K562 (cell line): ENCODE measurements at regions not wholly inside any gene's neighbourhood (a gene's known extent, or its start where the extent isn't known, plus 50 kb on each side); places are given as distances from the start of the nearest gene placed in this dataset.

Experiments
- ATAC-seq: fragments of 200-7000 bp; cut with Tn5 transposase; 3 replicates; pipeline ENCODE4 v1.9.1; 2020; ENCODE audit warnings: moderate library complexity
- BruUV-seq: library from RNA; stranded (reverse); fragments of 400-500 nt; replicated peaks from 2 replicates; lab custom pipeline; 2021; lab: Mats Ljungman, UMichigan
- CTCF ChIA-PET: fragments of 300-600 bp; formaldehyde crosslinking; extraction: SDS; loops from one replicate; lab custom pipeline; 2021; ENCODE audit warnings: low intra/inter-chr PET ratio; lab: Yijun Ruan, JAX
- POLR2A ChIA-PET: fragments of 300-600, 350-650 bp; sonication (Branson Sonifier 250); formaldehyde crosslinking; extraction: SDS; loops from one replicate; lab custom pipeline; 2021; ENCODE audit warnings: antibody characterized with exemption, inconsistent platforms; lab: Yijun Ruan, JAX
- DNase-seq, 4 experiments: peaks; one replicate each; pipeline versions ENCODE4 v3.0.0 to v3.0.0-alpha.2; 2011 to 2018; ENCODE audit warnings: low spot score in 3 of 4, mixed read lengths in 3 of 4; ENCODE audit errors: extremely low read depth in 1 of 4
- FAIRE-seq: peaks from 2 replicates; lab custom pipeline; 2011; peaks lifted over from hg19 to GRCh38; lab: Jason Lieb, UNC
- H2AFZ ChIP-seq: 2 replicates; pipeline ENCODE4 v1.6.0; 2011; ENCODE audit warnings: low read depth, low read length, control low read depth, inconsistent platforms
- H3K27ac ChIP-seq: fragments of 200-600 bp; 3 replicates; pipeline ENCODE4 v1.8.0; 2011; ENCODE audit warnings: low read depth, mild to moderate bottlenecking, control low read depth, inconsistent platforms, low read length, moderate library complexity, mixed read lengths; ENCODE audit errors: extremely low read depth
- H3K27me3 ChIP-seq, 2 experiments: fragments of 300-600 bp in 1 of 2; 2 replicates in 1 of 2; 3 replicates in 1 of 2; pipeline versions ENCODE4 v1.6.0 to v1.8.0; 2011; ENCODE audit warnings: inconsistent platforms in 2 of 2, low read length in 2 of 2, mild to moderate bottlenecking in 1 of 2, mixed read lengths in 1 of 2, moderate library complexity in 1 of 2; ENCODE audit not compliant: control insufficient read depth in 2 of 2, insufficient read depth in 2 of 2
- H3K36me3 ChIP-seq: fragments of 300-600 bp; 3 replicates; pipeline ENCODE4 v1.8.0; 2011; ENCODE audit warnings: mild to moderate bottlenecking, low read length, inconsistent platforms; ENCODE audit not compliant: control insufficient read depth, insufficient read depth
- H3K4me1 ChIP-seq, 2 experiments: fragments of 200-600 bp in 1 of 2; replicated peaks in 1 of 2; 2 replicates in 1 of 2; 3 replicates in 1 of 2; pipeline versions ENCODE4 v1.5.1 to v1.8.0; 2011; ENCODE audit warnings: inconsistent platforms in 2 of 2, low read length in 2 of 2, mild to moderate bottlenecking in 1 of 2, mixed read lengths in 1 of 2, moderate library complexity in 1 of 2; ENCODE audit not compliant: control insufficient read depth in 2 of 2, insufficient read depth in 2 of 2
- H3K4me2 ChIP-seq: 2 replicates; pipeline ENCODE4 v1.6.1; 2011; ENCODE audit warnings: low read length, control low read depth, inconsistent platforms, mixed read lengths; ENCODE audit not compliant: insufficient read depth
- H3K4me3 ChIP-seq: fragments of 200-600 bp; sonication (generic), shearing (Covaris generic); 2 replicates; pipeline ENCODE4 v1.5.1; 2016; ENCODE audit warnings: control low read depth, inconsistent platforms
- H3K79me2 ChIP-seq: fragments of 200-600 bp; 3 replicates; pipeline ENCODE4 v1.8.0; 2011; ENCODE audit warnings: low read length, inconsistent platforms; ENCODE audit not compliant: control insufficient read depth, insufficient read depth
- H3K9ac ChIP-seq, 2 experiments: 2 replicates each; pipeline versions ENCODE4 v1.6.0 to v1.6.1; 2011; ENCODE audit warnings: low read depth in 2 of 2, low read length in 2 of 2, control low read depth in 1 of 2, inconsistent platforms in 1 of 2, mild to moderate bottlenecking in 1 of 2, mixed read lengths in 1 of 2; ENCODE audit not compliant: insufficient read depth in 1 of 2
- H3K9me1 ChIP-seq: one replicate; pipeline ENCODE4 v1.6.0; 2011; ENCODE audit warnings: inconsistent platforms, mild to moderate bottlenecking, low read length, moderate library complexity; ENCODE audit not compliant: control insufficient read depth, insufficient read depth
- H3K9me3 ChIP-seq: replicated peaks from 2 replicates; pipeline ENCODE4 v1.5.1; 2011; ENCODE audit warnings: low read depth, low read length, inconsistent platforms; ENCODE audit not compliant: control insufficient read depth, insufficient read depth
- H4K20me1 ChIP-seq: replicated peaks from 2 replicates; pipeline ENCODE4 v1.6.1; 2011; ENCODE audit warnings: low read length, inconsistent platforms, mixed read lengths; ENCODE audit not compliant: control insufficient read depth, insufficient read depth
- FOXA3 ChIP-seq, 2 experiments: fragments of 450-650 bp in 1 of 2; sonication (generic) in 1 of 2; formaldehyde crosslinking; IDR thresholded peaks in 1 of 2; conservative IDR thresholded peaks in 1 of 2; 2 replicates each; pipeline versions ENCODE4 v1.4.0 to v1.8.0; 2020 to 2022; ENCODE audit warnings: mild to moderate bottlenecking in 2 of 2, missing genetic modification reagents in 1 of 2
- GATA2 ChIP-seq: sonication (generic); formaldehyde crosslinking; IDR thresholded peaks from 2 replicates; pipeline ENCODE4 v1.4.0; 2020; ENCODE audit warnings: mild to moderate bottlenecking, missing genetic modification reagents
- JUN ChIP-seq, 2 experiments: sonication (generic) in 1 of 2; formaldehyde crosslinking in 1 of 2; IDR thresholded peaks; 2 replicates each; pipeline versions ENCODE4 v1.6.1 to v1.8.0; 2012 to 2022; ENCODE audit warnings: borderline replicate concordance in 2 of 2, mild to moderate bottlenecking in 2 of 2, improper control_type of control experiment in 1 of 2, low read depth in 1 of 2, low read length in 1 of 2, missing genetic modification reagents in 1 of 2
- POLR3A ChIP-seq: IDR thresholded peaks from 2 replicates; pipeline ENCODE4 v1.6.1; 2011; ENCODE audit warnings: borderline replicate concordance, mild to moderate bottlenecking, moderate library complexity; ENCODE audit not compliant: insufficient read length, insufficient read depth; ENCODE audit errors: extremely low read depth
- RB1 ChIP-seq: fragments of 450-650 bp; IDR thresholded peaks from 2 replicates; pipeline ENCODE4 v1.6.1; 2017; ENCODE audit warnings: low read depth, mild to moderate bottlenecking
- SMARCA5 ChIP-seq: fragments of 450-650 bp; IDR thresholded peaks from 2 replicates; pipeline ENCODE4 v1.6.1; 2016
- SRF ChIP-seq, 2 experiments: fragments of 250-450, 450-650 bp in 1 of 2; sonication (Bioruptor Pico) in 1 of 2; sonication (generic) in 1 of 2; formaldehyde crosslinking; IDR thresholded peaks; 2 replicates each; pipeline versions ENCODE4 v1.5.0 to v1.5.1; 2020 to 2022; ENCODE audit warnings: mild to moderate bottlenecking in 1 of 2, missing genetic modification reagents in 1 of 2
- WGBS: fragments of 100-300 bp; shearing (Covaris generic); methylation state at CpG from one replicate; pipeline ENCODE4 v1.1.6; 2016; ENCODE audit warnings: low coverage, mixed read lengths; ENCODE audit not compliant: insufficient coverage; ENCODE audit errors: missing lambda C conversion rate; 5-methylcytosine and 5-hydroxymethylcytosine counted together
- in situ Hi-C: fragments of 300-500 bp; cut with MboI; formaldehyde crosslinking; loops from 4 replicates; pipeline ENCODE4 v1.15.0; 2018; ENCODE audit warnings: inconsistent platforms, mixed read lengths
- intact Hi-C: fragments of 100-400 bp; cut with micrococcal nuclease; formaldehyde crosslinking; loops from 2 replicates; pipeline ENCODE4 v1.14.2; 2022
- TF ChIP-seq, protein P1 (sequence below), 2 experiments: fragments of 150-350 bp in 1 of 2; IDR thresholded peaks; 2 replicates each; pipeline ENCODE4 v1.6.1; 2012 to 2016; ENCODE audit warnings: low read depth in 2 of 2, low read length in 2 of 2, mild to moderate bottlenecking in 1 of 2, moderate library complexity in 1 of 2

DNA sequence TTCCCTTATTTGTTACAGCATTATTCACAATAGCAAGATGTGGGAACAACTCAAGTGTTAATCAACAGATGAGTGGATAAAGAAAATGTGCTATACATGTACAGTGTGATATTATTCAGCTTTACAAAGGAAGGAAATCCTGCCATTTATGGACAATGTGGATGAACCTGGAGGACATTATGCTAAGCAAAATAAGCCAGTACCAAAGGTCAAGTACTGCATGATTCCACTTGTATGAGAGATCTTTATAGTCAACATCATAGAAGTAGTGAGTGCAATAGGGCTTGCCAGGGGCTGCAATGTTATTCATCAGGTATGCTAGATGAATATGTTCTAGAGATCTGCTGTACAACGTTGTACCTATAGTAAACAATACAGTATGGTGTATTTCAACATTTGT lies 138.5 kb upstream of the AGR3 start:
- Histone ChIP-seq H3K9ac (no peak overlapping the region), H4K20me1 (no peaks in the 10 kb centered on the region), H3K9me1 (no peaks in the 10 kb centered on the region), H3K27me3 (no peaks in the 10 kb centered on the region), H2AFZ (no peak overlapping the region), H3K79me2 (no peaks in the 10 kb centered on the region), H3K4me1 (no peaks in the 10 kb centered on the region), H3K9me3 (no peaks in the 10 kb centered on the region), H3K36me3 (no peaks in the 10 kb centered on the region), H3K4me3 (no peak overlapping the region), H3K4me2 (no peak overlapping the region), H3K27ac (no peak overlapping the region)
- CTCF ChIA-PET: no interaction called here
- FAIRE-seq (no peak), DNase-seq (no peak), ATAC-seq (no peak)
- no TSS peak for BruUV-seq
- WGBS: 5% methylated on average over 1 of the region's 1 CpG
- in situ Hi-C loops: no loop called here
- intact Hi-C loops: no loop called here
- TF ChIP-seq GATA2 (CRISPR knock-in tag): no peak
- TF ChIP-seq RB1: no peak
- TF ChIP-seq SRF (CRISPR knock-in tag; IDR thresholded peaks at IDR 0.05): no peak
- TF ChIP-seq JUN (IDR thresholded peaks at IDR 0.05; ENCODE audit: borderline replicate concordance, low read depth, low read length): no peak
- no peak for TF ChIP-seq JUN (CRISPR knock-in tag; IDR thresholded peaks at IDR 0.05; ENCODE audit: borderline replicate concordance)
- no peak for TF ChIP-seq POLR3A
- no peak for TF ChIP-seq SMARCA5
- POLR2A ChIA-PET: no interaction called here

DNA sequence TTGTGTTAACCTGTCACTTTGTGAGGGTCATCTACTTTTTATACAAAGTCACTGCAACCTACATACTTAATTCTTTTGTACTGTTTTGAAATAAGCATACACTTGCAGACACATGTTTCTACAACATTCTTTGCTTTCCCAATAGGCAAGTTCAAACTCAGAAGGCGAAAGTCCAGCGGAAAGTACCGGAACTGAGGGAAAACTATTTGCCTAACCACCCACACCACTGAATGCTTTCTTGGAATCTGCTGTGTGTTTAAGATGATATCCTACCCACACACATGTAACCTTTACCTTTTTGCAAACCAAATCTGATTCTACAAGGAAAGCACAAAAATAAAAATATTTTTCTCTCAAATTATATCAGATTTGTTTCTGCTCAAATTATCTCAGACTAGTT lies 139.4 kb upstream of the AGR3 start:
- H3K79me2 ChIP-seq: no peaks in the 10 kb centered on the region
- no peaks in the 10 kb centered on the region for H3K36me3 ChIP-seq
- H3K4me1 ChIP-seq: no peaks in the 10 kb centered on the region
- H3K9me1 ChIP-seq: no peaks in the 10 kb centered on the region
- POLR2A ChIA-PET: no interaction called here
- intact Hi-C loops (no loop called here), in situ Hi-C loops (no loop called here)
- H4K20me1 ChIP-seq: no peaks in the 10 kb centered on the region
- FAIRE-seq (peak; percentile 48), ATAC-seq (no peak), DNase-seq (peak in 1 of 4 experiments; percentile 6)
- H3K4me2 ChIP-seq: no peak overlapping the region
- TF ChIP-seq, protein P1, sequence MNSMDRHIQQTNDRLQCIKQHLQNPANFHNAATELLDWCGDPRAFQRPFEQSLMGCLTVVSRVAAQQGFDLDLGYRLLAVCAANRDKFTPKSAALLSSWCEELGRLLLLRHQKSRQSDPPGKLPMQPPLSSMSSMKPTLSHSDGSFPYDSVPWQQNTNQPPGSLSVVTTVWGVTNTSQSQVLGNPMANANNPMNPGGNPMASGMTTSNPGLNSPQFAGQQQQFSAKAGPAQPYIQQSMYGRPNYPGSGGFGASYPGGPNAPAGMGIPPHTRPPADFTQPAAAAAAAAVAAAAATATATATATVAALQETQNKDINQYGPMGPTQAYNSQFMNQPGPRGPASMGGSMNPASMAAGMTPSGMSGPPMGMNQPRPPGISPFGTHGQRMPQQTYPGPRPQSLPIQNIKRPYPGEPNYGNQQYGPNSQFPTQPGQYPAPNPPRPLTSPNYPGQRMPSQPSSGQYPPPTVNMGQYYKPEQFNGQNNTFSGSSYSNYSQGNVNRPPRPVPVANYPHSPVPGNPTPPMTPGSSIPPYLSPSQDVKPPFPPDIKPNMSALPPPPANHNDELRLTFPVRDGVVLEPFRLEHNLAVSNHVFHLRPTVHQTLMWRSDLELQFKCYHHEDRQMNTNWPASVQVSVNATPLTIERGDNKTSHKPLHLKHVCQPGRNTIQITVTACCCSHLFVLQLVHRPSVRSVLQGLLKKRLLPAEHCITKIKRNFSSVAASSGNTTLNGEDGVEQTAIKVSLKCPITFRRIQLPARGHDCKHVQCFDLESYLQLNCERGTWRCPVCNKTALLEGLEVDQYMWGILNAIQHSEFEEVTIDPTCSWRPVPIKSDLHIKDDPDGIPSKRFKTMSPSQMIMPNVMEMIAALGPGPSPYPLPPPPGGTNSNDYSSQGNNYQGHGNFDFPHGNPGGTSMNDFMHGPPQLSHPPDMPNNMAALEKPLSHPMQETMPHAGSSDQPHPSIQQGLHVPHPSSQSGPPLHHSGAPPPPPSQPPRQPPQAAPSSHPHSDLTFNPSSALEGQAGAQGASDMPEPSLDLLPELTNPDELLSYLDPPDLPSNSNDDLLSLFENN (IDR thresholded peaks at IDR 0.05; ENCODE audit: low read depth in 2 of 2, low read length in 2 of 2): no peak
- TF ChIP-seq FOXA3 (CRISPR knock-in tag; conservative IDR thresholded peaks at IDR 0.05 in 1 of 2, IDR thresholded peaks at IDR 0.05 in 1 of 2): peak in 1 of 2 experiments; percentile 36; a peak in 1 of 4 replicates
- H3K9ac ChIP-seq: no peak overlapping the region
- no peak overlapping the region for H2AFZ ChIP-seq
- no TSS peak for BruUV-seq
- H3K4me3 ChIP-seq: no peak overlapping the region
- WGBS: 7% methylated on average over 3 of the region's 3 CpGs
- CTCF ChIA-PET: no interaction called here
- no peaks in the 10 kb centered on the region for H3K27me3 ChIP-seq
- no peaks in the 10 kb centered on the region for H3K9me3 ChIP-seq
- H3K27ac ChIP-seq: no peak overlapping the region
